PFSK-1 (cell line): ENCODE measurements at regions not wholly inside any gene's neighbourhood (a gene's known extent, or its start where the extent isn't known, plus 50 kb on each side); places are given as distances from the start of the nearest gene placed in this dataset.

ENCODE experiments used
- FOXP2 ChIP-seq: optimal IDR thresholded peaks from 2 replicates; pipeline ENCODE3; 2011; ENCODE audit warnings: borderline replicate concordance, control low read depth, inconsistent platforms; ENCODE audit not compliant: insufficient read depth; ENCODE audit errors: extremely low read length, extremely low read depth
- POLR2AphosphoS5 ChIP-seq: IDR thresholded peaks from 2 replicates; pipeline ENCODE4 v1.6.1; 2012; ENCODE audit warnings: low read depth, mild to moderate bottlenecking, control low read depth, low read length, moderate library complexity
- SIN3A ChIP-seq: IDR thresholded peaks from 2 replicates; pipeline ENCODE4 v1.6.1; 2012; ENCODE audit warnings: mild to moderate bottlenecking, low read length, moderate library complexity, borderline replicate concordance; ENCODE audit not compliant: insufficient read depth
- TAF1 ChIP-seq: IDR thresholded peaks from 2 replicates; pipeline ENCODE4 v1.6.1; 2012; ENCODE audit warnings: low read length, control low read depth, borderline replicate concordance; ENCODE audit not compliant: insufficient read depth
- TF ChIP-seq, protein P1 (sequence below), 2 experiments: IDR thresholded peaks; 2 replicates each; pipeline versions ENCODE4 v1.6.1 to v1.8.0; 2011 to 2012; ENCODE audit warnings: low read depth in 2 of 2, low read length in 2 of 2, control low read depth in 1 of 2, inconsistent platforms in 1 of 2, mild to moderate bottlenecking in 1 of 2, moderate library complexity in 1 of 2; ENCODE audit not compliant: insufficient read depth in 1 of 2

GRCh38 chr7:136339464-136339863 is 362.3 kb upstream of the MTPN start:
- TF ChIP-seq FOXP2 (no peak), SIN3A (no peak), POLR2AphosphoS5 (no peak)
- TF ChIP-seq, protein P1, sequence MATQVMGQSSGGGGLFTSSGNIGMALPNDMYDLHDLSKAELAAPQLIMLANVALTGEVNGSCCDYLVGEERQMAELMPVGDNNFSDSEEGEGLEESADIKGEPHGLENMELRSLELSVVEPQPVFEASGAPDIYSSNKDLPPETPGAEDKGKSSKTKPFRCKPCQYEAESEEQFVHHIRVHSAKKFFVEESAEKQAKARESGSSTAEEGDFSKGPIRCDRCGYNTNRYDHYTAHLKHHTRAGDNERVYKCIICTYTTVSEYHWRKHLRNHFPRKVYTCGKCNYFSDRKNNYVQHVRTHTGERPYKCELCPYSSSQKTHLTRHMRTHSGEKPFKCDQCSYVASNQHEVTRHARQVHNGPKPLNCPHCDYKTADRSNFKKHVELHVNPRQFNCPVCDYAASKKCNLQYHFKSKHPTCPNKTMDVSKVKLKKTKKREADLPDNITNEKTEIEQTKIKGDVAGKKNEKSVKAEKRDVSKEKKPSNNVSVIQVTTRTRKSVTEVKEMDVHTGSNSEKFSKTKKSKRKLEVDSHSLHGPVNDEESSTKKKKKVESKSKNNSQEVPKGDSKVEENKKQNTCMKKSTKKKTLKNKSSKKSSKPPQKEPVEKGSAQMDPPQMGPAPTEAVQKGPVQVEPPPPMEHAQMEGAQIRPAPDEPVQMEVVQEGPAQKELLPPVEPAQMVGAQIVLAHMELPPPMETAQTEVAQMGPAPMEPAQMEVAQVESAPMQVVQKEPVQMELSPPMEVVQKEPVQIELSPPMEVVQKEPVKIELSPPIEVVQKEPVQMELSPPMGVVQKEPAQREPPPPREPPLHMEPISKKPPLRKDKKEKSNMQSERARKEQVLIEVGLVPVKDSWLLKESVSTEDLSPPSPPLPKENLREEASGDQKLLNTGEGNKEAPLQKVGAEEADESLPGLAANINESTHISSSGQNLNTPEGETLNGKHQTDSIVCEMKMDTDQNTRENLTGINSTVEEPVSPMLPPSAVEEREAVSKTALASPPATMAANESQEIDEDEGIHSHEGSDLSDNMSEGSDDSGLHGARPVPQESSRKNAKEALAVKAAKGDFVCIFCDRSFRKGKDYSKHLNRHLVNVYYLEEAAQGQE (IDR thresholded peaks at IDR 0.05; ENCODE audit: insufficient read depth in 1 of 2, low read depth in 2 of 2, low read length in 2 of 2): no peak

- TF ChIP-seq, protein P1 (IDR thresholded peaks at IDR 0.05; ENCODE audit: insufficient read depth in 1 of 2, low read depth in 2 of 2, low read length in 2 of 2): no peak
- TF ChIP-seq POLR2AphosphoS5 (no peak), SIN3A (no peak), TAF1 (no peak), FOXP2 (no peak)
Observed at GRCh38 chr7:136336932-136337331, 359.8 kb upstream of the MTPN start.

DNA sequence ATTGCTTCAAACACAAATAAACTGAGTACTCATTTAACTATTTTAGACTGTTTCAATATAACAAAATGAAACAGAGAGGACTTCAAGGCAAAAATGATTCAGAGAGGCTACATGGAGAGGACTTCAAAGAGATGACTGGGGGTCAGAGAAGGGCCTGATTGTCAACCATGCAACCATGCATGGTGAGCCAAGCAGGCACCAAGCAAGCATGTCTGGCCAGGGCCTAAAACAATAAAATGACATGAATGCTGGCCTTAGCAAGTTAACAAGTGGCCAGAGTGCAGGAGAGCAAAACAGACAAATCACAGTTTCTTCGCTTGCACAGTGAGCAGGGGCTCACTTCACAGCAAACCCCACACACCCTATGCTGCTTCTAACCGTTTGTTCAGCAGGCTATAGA is 356.5 kb upstream of the MTPN start:
- TF ChIP-seq, protein P1 (IDR thresholded peaks at IDR 0.05; ENCODE audit: insufficient read depth in 1 of 2, low read depth in 2 of 2, low read length in 2 of 2): no peak
- TF ChIP-seq SIN3A (no peak), FOXP2 (no peak), TAF1 (no peak), POLR2AphosphoS5 (no peak)

- TF ChIP-seq SIN3A: no peak
- TF ChIP-seq, protein P1 (IDR thresholded peaks at IDR 0.05; ENCODE audit: insufficient read depth in 1 of 2, low read depth in 2 of 2, low read length in 2 of 2): no peak
- no peak for TF ChIP-seq POLR2AphosphoS5
- no peak for TF ChIP-seq FOXP2
- TF ChIP-seq TAF1: no peak
Observed at GRCh38 chr7:136326045-136326609, 349.0 kb upstream of the MTPN start.

- TF ChIP-seq SIN3A (no peak), FOXP2 (no peak), POLR2AphosphoS5 (no peak), TAF1 (no peak)
- TF ChIP-seq, protein P1 (IDR thresholded peaks at IDR 0.05; ENCODE audit: insufficient read depth in 1 of 2, low read depth in 2 of 2, low read length in 2 of 2): no peak
Observed at GRCh38 chr7:136325578-136325977, 348.4 kb upstream of the MTPN start.
